ENCODE measurements at regions not wholly inside any gene's neighbourhood (a gene's known extent, or its start where the extent isn't known, plus 50 kb on each side); places are given as distances from the start of the nearest gene placed in this dataset.

DNA sequence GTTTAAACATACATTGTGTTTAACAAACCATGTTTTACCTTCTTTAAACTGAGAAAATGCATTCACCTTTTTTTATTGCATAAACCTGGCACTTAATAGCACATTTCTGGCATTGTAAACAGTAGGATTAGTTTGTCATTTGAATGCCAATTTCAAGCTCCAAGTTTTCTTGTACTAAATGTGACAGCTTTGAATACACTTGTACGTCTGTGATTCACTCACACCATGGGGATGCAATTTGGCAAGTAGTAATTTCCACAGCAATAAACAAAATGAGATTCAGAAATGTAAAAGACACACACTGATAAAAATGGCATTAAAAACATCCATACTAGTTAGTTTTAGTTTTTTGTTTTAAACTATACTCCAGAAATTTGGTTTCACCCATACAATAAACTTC, 598.9 kb downstream of the SI start:
- intact Hi-C loops (cut with micrococcal nuclease; ENCODE audit: unreplicated experiment), result no loop called here
- no peaks in the 10 kb centered on the region for H3K4me1 ChIP-seq (ENCODE audit: insufficient read depth, low read length, poor library complexity, severe bottlenecking)
- no peak overlapping the region for H3K4me3 ChIP-seq (ENCODE audit: low read depth, low read length, poor library complexity, severe bottlenecking)
- ChIA-PET CTCF (no interaction called here), POLR2A (ENCODE audit: low non-redundant PET) (no interaction called here)
- no peak for DNase-seq (ENCODE audit: low spot score)
- BruUV-seq (replicated peaks), result no TSS peak
- H3K36me3 ChIP-seq (ENCODE audit: insufficient read depth, low read length, poor library complexity, severe bottlenecking), result no peaks in the 10 kb centered on the region
- H3K9me3 ChIP-seq (ENCODE audit: low read depth, low read length, poor library complexity, severe bottlenecking), result no peaks in the 10 kb centered on the region
- TF ChIP-seq, protein P1, sequence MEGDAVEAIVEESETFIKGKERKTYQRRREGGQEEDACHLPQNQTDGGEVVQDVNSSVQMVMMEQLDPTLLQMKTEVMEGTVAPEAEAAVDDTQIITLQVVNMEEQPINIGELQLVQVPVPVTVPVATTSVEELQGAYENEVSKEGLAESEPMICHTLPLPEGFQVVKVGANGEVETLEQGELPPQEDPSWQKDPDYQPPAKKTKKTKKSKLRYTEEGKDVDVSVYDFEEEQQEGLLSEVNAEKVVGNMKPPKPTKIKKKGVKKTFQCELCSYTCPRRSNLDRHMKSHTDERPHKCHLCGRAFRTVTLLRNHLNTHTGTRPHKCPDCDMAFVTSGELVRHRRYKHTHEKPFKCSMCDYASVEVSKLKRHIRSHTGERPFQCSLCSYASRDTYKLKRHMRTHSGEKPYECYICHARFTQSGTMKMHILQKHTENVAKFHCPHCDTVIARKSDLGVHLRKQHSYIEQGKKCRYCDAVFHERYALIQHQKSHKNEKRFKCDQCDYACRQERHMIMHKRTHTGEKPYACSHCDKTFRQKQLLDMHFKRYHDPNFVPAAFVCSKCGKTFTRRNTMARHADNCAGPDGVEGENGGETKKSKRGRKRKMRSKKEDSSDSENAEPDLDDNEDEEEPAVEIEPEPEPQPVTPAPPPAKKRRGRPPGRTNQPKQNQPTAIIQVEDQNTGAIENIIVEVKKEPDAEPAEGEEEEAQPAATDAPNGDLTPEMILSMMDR (conservative IDR thresholded peaks at IDR 0.05; ENCODE audit: low read depth, low read length), result no peak
- no peak for TF ChIP-seq EZH2 (IDR thresholded peaks at IDR 0.05; ENCODE audit: borderline replicate concordance, low read depth, low read length, poor library complexity, severe bottlenecking)
- no peaks in the 10 kb centered on the region for H3K27me3 ChIP-seq (replicated peaks; ENCODE audit: insufficient read depth, low read depth, low read length, poor library complexity)
- H3K27ac ChIP-seq (ENCODE audit: low read depth, low read length, poor library complexity, severe bottlenecking), result no peak overlapping the region

DNA sequence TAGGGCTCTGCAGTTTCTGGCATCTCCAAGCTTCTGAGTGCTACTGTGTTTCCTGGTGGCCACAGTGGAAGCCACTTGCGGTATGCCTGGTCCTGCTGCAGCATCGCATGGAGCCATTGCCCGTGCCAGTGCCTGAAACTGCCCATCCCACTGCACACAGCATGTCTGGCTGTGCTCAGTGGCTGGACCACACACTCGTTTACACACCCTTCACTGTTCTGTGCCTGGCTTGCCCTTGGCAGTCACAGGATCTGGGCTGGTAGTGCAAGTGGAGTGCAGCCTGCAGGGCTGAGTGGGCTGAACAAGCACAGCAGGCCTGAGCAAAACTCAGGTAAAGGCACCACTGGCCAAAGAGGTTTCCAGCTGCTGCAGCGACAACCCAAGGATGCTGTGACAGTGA, 600.0 kb downstream of the SI start:
- H3K9me3 ChIP-seq (ENCODE audit: low read depth, low read length, poor library complexity, severe bottlenecking), result no peaks in the 10 kb centered on the region
- no peak overlapping the region for H3K4me3 ChIP-seq (ENCODE audit: low read depth, low read length, poor library complexity, severe bottlenecking)
- H3K27ac ChIP-seq (ENCODE audit: low read depth, low read length, poor library complexity, severe bottlenecking), result no peak overlapping the region
- no peak for DNase-seq (ENCODE audit: low spot score)
- CTCF ChIA-PET, result no interaction called here
- no peaks in the 10 kb centered on the region for H3K36me3 ChIP-seq (ENCODE audit: insufficient read depth, low read length, poor library complexity, severe bottlenecking)
- BruUV-seq (replicated peaks), result no TSS peak
- no peaks in the 10 kb centered on the region for H3K27me3 ChIP-seq (replicated peaks; ENCODE audit: insufficient read depth, low read depth, low read length, poor library complexity)
- intact Hi-C loops (cut with micrococcal nuclease; ENCODE audit: unreplicated experiment), result no loop called here
- POLR2A ChIA-PET (ENCODE audit: low non-redundant PET), result no interaction called here
- TF ChIP-seq, protein P1 (conservative IDR thresholded peaks at IDR 0.05; ENCODE audit: low read depth, low read length), result no peak
- TF ChIP-seq EZH2 (IDR thresholded peaks at IDR 0.05; ENCODE audit: borderline replicate concordance, low read depth, low read length, poor library complexity, severe bottlenecking), result no peak
- H3K4me1 ChIP-seq (ENCODE audit: insufficient read depth, low read length, poor library complexity, severe bottlenecking), result no peaks in the 10 kb centered on the region

DNA sequence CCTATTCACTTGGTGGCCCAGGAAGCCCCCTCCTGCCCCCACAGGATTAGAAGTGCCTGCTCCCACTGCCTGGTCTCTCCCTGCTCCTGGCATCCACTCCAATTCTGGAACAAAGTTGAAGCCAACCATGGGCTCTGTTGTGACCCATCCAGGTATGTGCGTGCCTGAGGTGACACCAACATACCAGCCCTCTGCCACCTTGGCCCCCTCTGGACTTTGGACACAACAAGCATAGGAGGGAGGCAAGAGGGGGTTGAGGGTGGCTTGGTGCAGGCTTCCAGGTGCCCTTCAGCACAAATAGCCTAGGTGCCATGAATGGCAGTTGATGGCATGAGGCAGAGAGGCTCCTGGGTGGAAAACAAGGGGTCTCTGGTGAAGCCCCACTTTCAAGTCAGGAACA, 600.9 kb downstream of the SI start:
- ChIA-PET POLR2A (ENCODE audit: low non-redundant PET) (no interaction called here), CTCF (no interaction called here)
- DNase-seq (ENCODE audit: low spot score), result no peak
- H3K27ac ChIP-seq (ENCODE audit: low read depth, low read length, poor library complexity, severe bottlenecking), result no peak overlapping the region
- H3K4me1 ChIP-seq (ENCODE audit: insufficient read depth, low read length, poor library complexity, severe bottlenecking), result no peaks in the 10 kb centered on the region
- BruUV-seq (replicated peaks), result no TSS peak
- no peak overlapping the region for H3K4me3 ChIP-seq (ENCODE audit: low read depth, low read length, poor library complexity, severe bottlenecking)
- intact Hi-C loops (cut with micrococcal nuclease; ENCODE audit: unreplicated experiment), result no loop called here
- no peaks in the 10 kb centered on the region for H3K9me3 ChIP-seq (ENCODE audit: low read depth, low read length, poor library complexity, severe bottlenecking)
- H3K36me3 ChIP-seq (ENCODE audit: insufficient read depth, low read length, poor library complexity, severe bottlenecking), result no peaks in the 10 kb centered on the region
- H3K27me3 ChIP-seq (replicated peaks; ENCODE audit: insufficient read depth, low read depth, low read length, poor library complexity), result no peaks in the 10 kb centered on the region
- TF ChIP-seq, protein P1 (conservative IDR thresholded peaks at IDR 0.05; ENCODE audit: low read depth, low read length), result no peak
- no peak for TF ChIP-seq EZH2 (IDR thresholded peaks at IDR 0.05; ENCODE audit: borderline replicate concordance, low read depth, low read length, poor library complexity, severe bottlenecking)

All from A673 (cell line).